ENCODE measurements at regions not wholly inside any gene's neighbourhood (a gene's known extent, or its start where the extent isn't known, plus 50 kb on each side); places are given as distances from the start of the nearest gene placed in this dataset.

- DNase-seq, result no peak
These were observed 737.8 kb upstream of the NRSN1 start for GRCh38 chr6:23388086-23388783.

DNA sequence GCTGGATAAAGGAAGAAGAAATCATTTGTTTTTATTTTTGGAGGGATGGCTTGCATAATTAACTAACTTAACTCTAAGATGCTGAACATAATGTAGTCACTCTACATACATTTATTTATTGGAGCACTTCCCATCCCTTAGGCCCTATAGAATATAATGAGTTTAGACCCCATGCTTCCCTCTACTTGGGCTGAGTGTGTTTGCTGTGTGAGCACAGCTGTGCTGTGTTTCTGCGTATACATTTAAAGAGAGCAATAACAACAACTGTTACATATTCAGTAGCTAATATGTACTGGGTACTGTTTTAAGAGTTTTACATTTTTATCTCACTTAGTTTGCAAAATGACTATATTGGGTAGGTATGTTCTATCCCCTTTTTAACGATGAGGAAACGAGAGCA lies 736.6 kb upstream of the NRSN1 start:
- no peak for DNase-seq

GRCh38 chr6:23390221-23390620 lies 735.8 kb upstream of the NRSN1 start:
- DNase-seq, result peak; percentile 13

GRCh38 chr6:23394681-23395080 lies 731.3 kb upstream of the NRSN1 start:
- no peak for DNase-seq

GRCh38 chr6:23395381-23395780 lies 730.6 kb upstream of the NRSN1 start:
- DNase-seq, result no peak

GRCh38 chr6:23396949-23397348 lies 729.1 kb upstream of the NRSN1 start:
- DNase-seq, result no peak

DNA sequence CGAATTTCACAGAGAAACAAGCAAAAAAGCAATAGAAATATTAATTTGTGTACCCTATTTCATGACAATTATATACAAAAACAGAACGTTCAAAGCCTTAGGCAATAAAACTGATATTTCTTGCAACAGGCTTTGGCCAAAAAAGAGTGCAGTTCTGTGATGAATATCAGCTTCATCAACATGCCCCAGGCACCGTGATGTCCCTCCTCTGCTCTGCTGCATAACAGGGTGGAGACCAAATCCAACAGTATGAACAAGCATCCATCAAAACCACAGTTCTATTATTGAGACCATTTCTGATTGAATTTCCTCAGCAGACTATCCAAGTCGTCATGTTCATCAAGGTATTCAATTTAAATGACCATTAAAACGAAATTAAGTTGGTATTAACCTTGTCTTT lies 722.6 kb upstream of the NRSN1 start:
- DNase-seq, result no peak

DNA sequence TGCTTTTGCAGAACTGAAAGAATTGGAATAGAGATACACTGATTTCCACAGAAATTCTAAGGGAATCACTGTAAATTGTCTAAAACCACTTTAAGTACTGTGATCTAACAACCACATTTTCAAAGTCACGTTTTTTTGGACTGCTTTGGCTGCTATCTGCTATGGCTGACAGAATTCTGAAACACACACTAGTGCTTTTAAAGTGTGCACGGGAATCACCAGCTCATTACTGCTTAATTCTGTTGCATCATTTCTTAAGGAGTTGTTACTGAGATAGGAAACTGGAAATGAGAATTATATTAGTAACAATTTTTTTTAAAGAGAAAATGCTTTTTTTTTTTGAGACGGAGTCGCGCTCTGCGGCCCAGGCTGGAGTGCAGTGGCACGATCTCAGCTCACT lies 716.5 kb upstream of the NRSN1 start:
- no peak for DNase-seq

DNA sequence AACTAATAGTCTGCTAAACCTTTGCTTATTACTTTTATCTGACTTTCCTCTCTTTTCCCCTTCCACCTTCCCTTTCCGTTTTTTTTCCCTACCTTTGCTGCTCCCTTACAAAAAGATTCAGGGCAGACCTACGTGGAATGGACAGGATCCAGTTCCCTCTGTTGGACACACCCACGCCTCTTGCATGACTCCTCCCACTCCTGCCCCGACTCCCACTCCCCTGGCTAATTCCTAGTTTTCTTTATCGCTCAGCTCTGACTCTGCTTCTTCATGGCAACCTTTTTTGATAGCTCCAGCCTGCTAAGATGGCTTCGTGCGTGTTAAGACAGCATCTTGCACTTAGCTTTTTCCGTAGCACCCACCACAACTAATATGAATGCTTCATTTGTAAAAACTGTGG lies 715.6 kb upstream of the NRSN1 start:
- DNase-seq, result no peak

DNA sequence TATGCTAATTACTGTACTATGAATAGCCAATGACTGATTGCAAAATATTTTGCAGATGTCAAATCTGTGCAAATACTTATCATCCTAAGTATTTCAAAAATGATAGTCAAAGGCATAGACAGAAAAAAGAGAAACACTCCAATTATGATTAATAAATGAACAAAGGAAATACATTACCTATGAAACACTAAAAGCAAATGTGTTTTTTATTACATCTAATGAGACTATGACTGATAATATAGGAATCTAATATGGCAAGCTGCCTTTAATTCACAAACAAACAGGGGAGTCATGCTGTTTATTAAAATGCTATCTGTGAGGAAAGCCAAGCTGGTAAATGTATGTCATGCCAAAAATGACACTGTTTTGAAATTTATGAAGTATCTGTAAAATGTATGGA lies 713.2 kb upstream of the NRSN1 start:
- DNase-seq, result no peak

DNA sequence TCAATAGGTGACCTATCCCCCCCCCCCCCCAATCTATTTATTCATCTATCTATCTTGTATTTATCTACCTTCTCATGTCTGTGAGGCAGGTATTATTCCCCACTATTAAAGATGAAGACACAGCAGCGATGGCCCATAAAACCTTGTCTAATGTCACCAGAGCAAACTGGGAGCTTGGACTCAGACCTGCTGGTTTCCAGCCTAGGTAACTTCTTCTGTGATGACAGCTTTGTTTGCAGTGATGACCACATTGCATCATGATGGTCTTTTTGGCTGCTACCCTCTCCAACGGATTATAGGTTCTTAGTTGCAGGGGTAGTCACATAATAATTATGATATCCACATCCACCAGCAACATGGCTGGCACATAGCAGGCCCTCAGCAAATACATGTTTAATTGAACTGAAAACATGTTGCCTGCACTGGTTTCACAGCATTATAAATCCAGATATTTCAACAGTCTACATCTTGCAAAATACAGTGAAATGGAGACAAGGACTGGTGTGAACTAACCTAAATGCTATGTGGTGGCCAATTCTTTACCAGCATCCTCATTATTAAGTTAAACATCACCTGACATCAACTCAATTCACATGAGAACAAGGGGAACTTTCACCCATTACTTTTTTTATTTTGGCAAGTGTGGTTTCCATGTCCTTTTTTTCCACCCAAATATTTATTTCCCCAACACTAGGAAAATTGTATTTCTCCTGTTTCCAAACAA lies 712.5 kb upstream of the NRSN1 start:
- no peak for DNase-seq

GRCh38 chr6:23414051-23414445 lies 712.0 kb upstream of the NRSN1 start:
- peak; percentile 79 for DNase-seq

DNA sequence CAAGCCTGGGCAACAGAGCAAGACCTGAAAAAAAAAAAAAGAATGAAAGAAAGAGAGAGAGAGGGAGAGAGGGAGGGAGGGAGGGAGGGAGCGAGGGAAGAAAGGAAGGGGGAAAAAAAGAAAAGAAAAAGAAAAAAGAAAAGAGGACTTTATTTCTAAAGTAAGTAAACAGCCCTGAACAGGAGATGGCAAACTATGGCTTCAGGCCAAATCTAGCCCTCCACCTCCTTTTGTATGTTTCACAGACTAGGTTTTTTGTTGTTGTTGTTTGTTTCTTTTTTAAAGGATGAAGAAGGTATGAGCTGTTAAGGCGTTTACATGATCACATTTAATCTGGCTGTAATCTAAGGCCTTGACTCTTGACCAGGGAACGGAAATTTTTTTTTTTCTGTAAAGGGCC lies 711.1 kb upstream of the NRSN1 start:
- no peak for DNase-seq

GRCh38 chr6:23415819-23416427 lies 710.1 kb upstream of the NRSN1 start:
- no peak for DNase-seq

DNA sequence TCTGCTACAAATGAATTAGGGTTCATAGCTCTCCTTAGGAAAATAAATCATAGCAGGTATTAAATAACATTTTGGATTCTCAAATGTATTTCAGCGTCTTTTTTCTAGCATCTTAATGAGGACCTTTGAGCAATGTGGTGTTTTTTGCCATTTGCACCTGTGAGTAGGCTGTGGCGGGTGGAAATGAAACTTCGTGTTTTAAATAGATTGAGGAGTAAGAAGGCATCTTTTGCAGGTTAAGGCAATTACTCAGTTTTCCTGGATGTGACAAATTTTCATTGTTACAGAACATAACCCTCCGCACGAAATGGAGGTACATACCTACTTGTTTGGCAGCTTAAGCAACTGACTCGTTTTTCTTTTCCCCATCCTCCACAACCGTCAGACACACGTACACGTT lies 708.9 kb upstream of the NRSN1 start:
- DNase-seq, result no peak

GRCh38 chr6:23418095-23418494 lies 707.9 kb upstream of the NRSN1 start:
- no peak for DNase-seq

DNA sequence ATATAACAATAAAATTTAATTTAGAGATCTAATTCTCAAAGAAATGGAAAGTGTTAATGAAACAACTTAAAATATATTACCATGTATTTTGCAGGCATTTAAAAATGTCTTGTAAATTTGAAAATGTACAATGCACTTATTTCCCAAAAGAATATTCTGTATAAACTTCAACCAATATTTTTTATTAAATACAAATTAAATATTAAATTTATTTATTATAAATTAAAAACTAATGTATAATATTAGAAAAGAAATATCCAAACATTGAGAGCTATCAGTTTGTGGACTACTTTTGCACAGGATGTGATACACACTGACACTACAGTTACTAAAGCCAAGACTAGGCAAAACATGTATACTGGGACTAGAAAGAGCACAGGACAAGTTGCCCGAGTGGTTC lies 707.0 kb upstream of the NRSN1 start:
- no peak for DNase-seq

- DNase-seq, result no peak
These were observed 705.2 kb upstream of the NRSN1 start for GRCh38 chr6:23420659-23421350.

DNA sequence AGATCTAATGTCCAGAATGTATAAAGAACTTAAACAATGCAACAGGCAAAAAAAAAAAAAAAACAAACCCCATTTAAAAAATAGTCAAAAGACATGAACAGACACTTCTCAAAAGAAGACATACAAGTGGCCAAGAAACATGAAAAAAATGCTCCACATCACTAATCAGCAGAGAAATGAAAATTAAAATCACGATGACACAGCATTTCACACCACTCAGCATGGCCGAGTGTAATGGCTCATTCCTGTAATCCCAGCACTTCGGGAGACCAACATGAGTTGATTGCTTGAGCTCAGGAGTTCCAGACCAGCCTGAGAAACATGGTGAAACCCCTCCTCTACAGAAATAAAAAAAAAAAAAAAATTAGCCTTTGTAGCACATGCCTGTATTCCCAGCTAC lies 701.4 kb upstream of the NRSN1 start:
- DNase-seq, result no peak

DNA sequence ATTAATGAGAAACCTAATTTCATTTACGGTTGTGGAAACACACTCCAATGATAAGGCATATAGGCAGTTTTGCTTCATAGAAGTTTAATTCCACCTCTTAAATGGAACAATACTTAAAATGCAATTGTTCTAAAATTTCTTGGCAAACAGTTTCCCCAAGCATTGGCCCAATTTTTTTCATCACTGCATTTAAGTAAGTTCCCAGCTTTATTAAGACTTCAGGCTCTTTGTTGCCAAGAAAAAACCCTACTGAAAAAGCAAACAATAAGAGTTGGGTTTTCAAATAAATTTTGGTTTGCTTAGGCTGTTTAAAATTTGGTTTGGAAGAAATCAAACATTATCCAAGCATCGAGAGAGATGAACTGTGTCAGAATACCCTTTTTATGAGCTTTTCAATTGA lies 690.9 kb upstream of the NRSN1 start:
- DNase-seq, result no peak

GRCh38 chr6:23435798-23436197 lies 690.2 kb upstream of the NRSN1 start:
- DNase-seq, result no peak

DNA sequence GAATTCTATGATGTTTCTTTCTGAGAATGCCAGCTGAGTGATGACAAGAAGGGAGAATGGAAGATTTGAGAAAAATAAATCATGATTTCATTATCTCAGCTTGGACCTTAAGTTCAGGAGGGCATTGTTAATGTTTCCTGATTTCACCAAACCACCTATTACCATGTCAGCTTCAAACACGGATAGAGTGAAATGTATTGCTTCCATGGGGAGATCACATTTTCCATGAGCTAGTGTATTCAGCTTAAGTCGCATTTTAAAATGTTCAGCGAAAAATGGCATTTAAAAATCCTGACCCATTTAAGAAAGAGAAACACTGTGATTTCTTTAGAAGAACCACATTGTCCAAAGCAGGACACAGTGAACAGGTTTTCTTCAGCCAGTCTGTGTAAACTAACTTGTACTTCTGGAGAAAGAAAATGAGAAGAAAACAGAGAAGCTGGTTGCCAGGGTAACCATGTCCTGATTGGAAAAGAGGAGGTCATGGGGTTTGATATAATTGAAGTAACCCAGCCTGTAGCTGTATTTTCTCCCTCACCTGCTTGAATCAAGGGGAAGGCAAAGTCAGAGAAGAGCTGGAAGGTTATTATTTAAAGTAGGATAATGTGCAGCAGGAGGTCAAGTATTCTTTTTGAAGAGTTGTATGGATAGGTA lies 684.1 kb upstream of the NRSN1 start:
- DNase-seq, result no peak

GRCh38 chr6:23445157-23445710 lies 680.8 kb upstream of the NRSN1 start:
- DNase-seq, result no peak

All from hematopoietic multipotent progenitor cell treated with erythropoietin and hydrocortisone succinate and interleukin-3 and kit ligand, for 4 days (in vitro differentiated cells).